Jurkat, Clone E6-1 (cell line): ENCODE measurements at regions not wholly inside any gene's neighbourhood (a gene's known extent, or its start where the extent isn't known, plus 50 kb on each side); places are given as distances from the start of the nearest gene placed in this dataset.

Experiments used
- DNase-seq: peaks from one replicate; pipeline ENCODE4 v3.0.0-alpha.2; 2011; ENCODE audit warnings: low read depth, low spot score
- H3K4me3 ChIP-seq: 2 replicates; pipeline ENCODE4 v1.5.1; 2011; ENCODE audit warnings: mild to moderate bottlenecking, low read length, control low read depth, moderate library complexity

DNA sequence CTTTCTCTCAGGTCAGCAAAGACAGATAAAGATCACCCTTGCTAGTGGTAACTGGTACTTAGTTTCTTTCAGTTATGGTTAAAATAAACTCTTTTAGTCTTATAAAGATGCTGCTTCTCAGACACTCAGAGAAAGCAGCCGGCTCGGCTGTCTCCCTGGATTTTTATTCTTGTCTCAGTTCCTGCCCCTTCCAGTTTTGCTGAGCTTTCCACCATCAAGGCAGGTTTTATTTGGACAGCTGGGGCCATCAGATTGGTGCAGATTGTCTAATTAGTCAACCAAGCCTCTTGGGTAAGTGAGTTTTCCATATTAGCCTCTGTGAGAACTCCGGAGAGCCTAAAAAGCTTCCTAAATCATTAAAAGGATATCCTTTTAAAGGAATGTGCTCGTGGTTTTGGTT is 130.8 kb upstream of the BMP4 start:
- no peak overlapping the region for H3K4me3 ChIP-seq
- DNase-seq = no peak

DNA sequence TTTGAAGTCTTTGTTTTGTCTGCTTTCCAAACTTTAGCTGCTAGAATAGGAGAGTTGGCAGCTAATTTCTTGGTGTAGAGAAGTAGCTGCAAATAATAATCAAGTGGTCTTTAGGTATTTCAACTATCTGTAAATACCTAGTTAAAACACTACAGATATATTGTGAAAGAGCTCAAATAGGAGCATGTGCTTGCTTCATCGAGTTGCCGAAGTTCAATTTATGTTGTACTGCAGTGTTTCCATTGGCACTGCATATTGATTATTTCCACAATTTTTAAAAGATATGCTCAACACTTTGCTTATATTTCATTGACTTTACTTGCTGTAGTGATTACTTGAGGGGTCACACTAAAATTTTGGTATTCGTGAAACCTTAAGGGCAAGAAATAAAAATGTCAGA is 131.6 kb upstream of the BMP4 start:
- no peak overlapping the region for H3K4me3 ChIP-seq
- no peak for DNase-seq

- no peak for DNase-seq
- no peak overlapping the region for H3K4me3 ChIP-seq
Observed at GRCh38 chr14:54090274-54090673, 133.6 kb upstream of the BMP4 start.

GRCh38 chr14:54094765-54095164 is 138.1 kb upstream of the BMP4 start:
- H3K4me3 ChIP-seq = no peak overlapping the region
- DNase-seq = no peak

DNA sequence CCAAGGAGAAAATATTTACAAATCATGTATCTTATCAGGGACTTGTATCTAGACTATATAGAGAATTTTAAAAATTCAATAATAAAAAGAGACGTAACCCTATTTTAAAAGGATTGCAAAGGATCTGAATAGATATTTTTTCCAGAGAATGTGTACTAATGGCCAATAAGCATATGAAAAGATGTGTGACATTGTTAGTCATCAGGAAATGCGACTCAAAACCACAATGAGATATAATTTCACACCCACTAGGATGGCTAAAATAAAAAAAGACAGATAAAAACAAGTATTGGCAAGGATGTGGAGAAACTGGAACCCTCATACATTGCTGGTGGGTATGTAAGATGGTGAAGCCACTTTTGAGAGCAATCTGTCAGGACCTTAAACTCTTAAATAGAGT is 141.9 kb upstream of the BMP4 start:
- H3K4me3 ChIP-seq = no peak overlapping the region
- no peak for DNase-seq

DNA sequence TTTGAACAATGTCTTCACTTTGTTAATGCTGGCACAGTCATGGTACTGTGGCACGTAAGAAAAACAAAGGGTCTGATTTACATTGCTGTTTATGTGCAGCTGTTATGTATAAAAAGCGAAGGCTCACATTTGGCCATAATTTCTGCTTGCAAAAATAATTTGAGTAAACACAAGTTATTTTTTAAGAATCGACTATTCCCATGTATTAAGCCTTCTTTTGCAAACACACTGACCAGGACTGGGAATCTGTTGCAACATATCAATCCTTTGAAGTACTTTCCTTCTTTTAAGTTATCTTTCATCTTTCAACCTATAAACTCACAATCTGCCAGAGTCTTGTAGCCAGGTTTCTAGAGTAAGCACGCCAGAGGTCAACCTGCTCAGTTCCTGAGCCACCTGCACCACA is 145.4 kb upstream of the BMP4 start:
- no peak for DNase-seq

DNA sequence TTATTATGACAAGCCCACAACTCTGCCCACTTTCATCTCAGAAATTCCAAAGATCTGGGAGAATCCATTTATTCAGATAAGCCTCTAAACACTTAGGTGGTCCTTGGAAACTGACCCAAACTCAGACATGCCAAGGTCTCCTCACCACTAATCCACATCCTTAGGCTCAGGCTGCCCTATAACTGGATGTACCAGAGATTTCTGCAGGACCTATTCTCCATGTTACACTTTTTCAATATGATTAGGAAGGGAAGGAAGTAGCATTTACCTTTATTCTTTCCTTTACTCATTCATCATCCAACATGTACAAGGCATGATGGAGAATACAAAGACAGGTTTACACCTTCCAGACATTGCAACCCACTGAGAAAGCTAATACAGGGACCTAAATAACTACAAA is 145.9 kb upstream of the BMP4 start:
- DNase-seq = no peak

More for the DNA sequence above, 145.4 kb upstream of the BMP4 start:
- no peak overlapping the region for H3K4me3 ChIP-seq

GRCh38 chr14:54104601-54105145 is 148.0 kb upstream of the BMP4 start:
- H3K4me3 ChIP-seq = no peak overlapping the region
- DNase-seq = no peak

More for the DNA sequence above, 145.9 kb upstream of the BMP4 start:
- no peak overlapping the region for H3K4me3 ChIP-seq

GRCh38 chr14:54105406-54105805 is 148.8 kb upstream of the BMP4 start:
- no peak for DNase-seq
- H3K4me3 ChIP-seq = no peak overlapping the region

- H3K4me3 ChIP-seq = no peak overlapping the region
- no peak for DNase-seq
Observed at GRCh38 chr14:54105898-54106297, 149.3 kb upstream of the BMP4 start.

DNA sequence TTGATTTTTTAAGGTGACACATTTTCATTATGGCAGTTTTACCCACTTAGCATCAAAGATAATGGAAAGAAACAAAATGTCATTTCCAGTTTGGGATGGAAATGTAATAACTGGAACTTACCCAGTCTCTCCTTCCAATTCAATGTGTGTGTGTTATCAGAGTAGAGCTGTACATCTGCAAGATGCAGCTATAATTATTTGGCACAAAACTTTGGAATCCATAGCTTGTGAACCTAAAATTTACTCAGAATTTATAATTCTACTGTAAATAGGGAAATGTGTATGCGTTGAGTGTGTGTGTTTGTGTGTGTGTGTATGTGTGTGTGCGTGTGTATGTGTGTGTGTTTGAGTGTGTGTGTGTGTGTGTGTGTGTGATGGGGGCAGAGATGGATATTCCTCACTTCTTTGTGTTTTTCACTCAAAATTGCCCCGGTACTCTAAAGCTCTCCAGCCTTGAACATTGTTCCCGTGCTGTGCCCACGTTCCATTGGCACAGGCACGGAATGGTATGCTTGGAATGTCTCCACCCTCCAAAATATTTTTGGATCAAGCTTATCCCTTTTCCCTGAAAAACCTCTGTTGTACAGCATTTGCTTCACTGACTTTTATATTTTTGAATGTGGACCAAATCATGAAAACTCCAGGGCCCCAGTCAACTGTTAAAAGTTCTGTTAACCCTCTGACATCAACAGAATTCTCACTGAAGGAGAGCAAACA is 150.2 kb upstream of the BMP4 start:
- DNase-seq = no peak
- no peak overlapping the region for H3K4me3 ChIP-seq

DNA sequence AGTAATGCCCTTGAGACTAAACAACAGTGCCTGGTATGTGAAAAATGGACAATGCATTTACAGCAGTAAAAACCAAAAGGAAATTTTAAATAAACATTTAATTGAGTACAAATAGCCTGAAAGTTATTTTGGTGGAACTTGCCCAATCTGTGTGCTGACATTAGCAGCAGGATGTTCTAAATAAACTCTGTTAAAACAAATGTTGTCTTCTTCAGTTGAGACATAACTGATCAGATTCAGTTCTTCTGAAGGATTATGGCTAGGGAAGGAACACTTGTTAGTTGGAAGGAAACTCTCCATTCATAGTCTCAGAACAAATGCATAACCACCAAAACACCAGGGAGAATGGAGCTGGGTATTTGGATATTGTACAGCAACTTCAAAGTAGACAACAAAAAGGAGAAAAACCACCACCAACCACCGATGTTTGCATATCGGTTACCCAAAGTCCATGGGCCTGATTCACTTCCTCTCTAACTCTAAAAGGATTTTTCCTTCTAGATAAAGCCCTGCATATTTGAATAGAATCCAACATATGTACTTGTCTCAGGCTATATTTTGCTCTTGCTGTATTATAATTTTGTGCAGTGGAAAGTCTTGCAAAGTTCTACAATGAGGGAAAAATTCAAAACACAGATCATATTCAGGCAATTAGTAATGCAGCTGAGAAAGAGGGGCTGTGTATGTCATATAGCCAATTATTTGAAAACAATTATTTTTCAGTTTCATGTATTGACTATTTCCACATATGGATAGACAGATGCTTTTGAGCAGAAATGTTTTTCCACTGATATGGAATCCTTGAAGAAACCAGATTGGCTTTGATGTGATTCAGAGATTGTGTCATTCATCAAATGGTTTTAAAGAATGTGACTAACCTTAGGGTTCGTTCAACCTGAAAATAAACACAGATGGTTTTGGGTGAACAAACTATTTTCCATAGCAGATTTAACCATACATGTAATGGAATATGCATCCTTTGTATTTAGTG is 152.2 kb upstream of the BMP4 start:
- DNase-seq = peak; percentile 17
- no peak overlapping the region for H3K4me3 ChIP-seq

DNA sequence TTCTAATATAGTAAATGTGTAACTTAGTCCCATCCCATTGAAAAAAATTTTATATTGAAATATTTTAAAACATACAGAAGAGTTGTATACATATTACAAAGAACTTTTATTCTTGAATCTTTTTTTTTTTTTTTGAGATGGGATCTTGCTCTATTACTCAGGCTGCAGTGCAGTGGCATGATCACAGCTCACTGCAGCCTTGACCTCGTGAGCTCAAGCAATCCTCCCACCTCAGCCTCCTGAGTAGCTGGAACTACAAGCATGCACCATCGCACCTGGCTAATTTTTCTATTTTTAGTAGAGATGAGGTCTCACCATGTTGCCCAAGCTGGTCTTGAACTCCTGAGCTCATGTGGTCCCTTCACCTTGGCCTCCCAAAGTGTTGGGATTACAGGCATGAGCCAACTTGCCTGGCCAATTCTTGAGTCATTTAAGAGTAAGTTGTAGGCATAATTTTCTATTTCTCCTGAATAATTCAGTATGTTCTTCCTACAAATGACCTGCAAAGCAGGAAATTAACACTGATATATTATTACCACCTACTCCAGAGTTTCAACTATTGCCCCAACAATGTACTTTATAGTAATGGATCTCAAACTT is 153.0 kb upstream of the BMP4 start:
- H3K4me3 ChIP-seq = no peak overlapping the region

GRCh38 chr14:54114941-54115340 is 158.3 kb upstream of the BMP4 start:
- no peak for DNase-seq
- no peak overlapping the region for H3K4me3 ChIP-seq

More for the DNA sequence above, 153.0 kb upstream of the BMP4 start:
- DNase-seq = no peak

DNA sequence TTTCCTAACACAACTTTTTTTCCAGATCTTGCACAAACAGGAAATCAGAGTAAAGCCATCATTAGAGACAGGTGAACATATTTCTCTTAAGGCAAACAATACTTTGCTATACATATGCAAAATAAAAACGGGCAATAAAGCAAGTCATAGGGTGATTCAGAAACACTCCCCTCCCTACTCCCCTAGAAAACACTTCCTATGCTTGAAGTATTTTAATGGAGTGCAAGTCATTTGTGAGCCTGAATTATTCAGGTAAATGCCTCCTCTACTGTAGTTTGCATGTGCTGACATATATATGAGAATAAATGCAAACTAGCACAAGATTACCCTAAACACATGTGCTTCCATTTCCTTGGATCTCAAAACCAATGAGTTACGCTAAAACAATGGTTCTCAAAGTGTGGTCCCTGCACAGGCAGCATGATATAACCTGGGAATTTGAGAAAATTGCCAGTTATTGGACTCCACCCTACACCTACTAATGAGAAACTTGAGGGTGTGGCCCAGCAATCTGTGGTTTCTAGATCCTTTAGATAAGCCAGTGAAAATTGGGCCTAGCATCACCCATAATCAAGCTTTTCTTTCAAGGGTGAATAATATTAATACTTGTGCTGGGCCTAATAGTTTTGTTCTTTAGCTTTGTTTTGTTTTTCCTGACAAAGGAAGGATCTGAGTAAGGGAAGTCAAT is 159.7 kb upstream of the BMP4 start:
- DNase-seq = no peak
- H3K4me3 ChIP-seq = no peak overlapping the region

- no peak for DNase-seq
- H3K4me3 ChIP-seq = no peak overlapping the region
Observed at GRCh38 chr14:54116972-54117371, 160.3 kb upstream of the BMP4 start.

DNA sequence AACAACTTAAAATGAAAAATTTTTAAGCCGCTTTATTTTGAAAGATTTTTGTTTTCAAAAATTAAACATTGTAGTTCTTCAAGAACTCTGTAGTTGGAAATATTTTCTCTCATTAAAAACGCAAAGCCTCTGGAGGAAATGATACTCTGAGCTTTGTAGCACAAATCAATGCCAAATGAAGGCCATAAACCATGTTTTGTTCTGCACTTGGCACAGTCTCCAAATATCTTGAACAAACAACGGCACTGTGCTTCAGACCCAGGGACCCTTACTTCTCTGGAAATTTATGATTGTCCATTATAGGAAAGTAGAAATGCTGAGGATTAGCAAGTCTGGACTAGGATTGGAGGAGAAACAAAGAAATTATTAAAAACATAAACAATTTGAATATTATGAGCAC is 160.8 kb upstream of the BMP4 start:
- H3K4me3 ChIP-seq = no peak overlapping the region
- no peak for DNase-seq

- H3K4me3 ChIP-seq = no peak overlapping the region
- DNase-seq = no peak
Observed at GRCh38 chr14:54117924-54118323, 161.3 kb upstream of the BMP4 start.

- H3K4me3 ChIP-seq = no peak overlapping the region
- DNase-seq = no peak
Observed at GRCh38 chr14:54120260-54120659, 163.6 kb upstream of the BMP4 start.
